Activated naive CD8-positive, alpha-beta T cell treated with anti-CD3 and anti-CD28 coated beads, Interleukin-2, amount 10 ng/mL, durations not matched to agents 7 days and 5 days (primary cell): ENCODE measurements at regions not wholly inside any gene's neighbourhood (a gene's known extent, or its start where the extent isn't known, plus 50 kb on each side); places are given as distances from the start of the nearest gene placed in this dataset.

Experiments used
- ATAC-seq: fragments of 150-1000 bp; cut with Tn5 transposase; one replicate; pipeline ENCODE4 v1.10.0; 2021; ENCODE audit warnings: low read depth, moderate library complexity
- POLR2A ChIA-PET: fragments of 350-600 bp; sonication (Branson Sonifier 250); formaldehyde crosslinking; loops from one replicate; lab custom pipeline; 2021; ENCODE audit warnings: antibody characterized with exemption; lab: Charles Lee
- DNase-seq: peaks from one replicate; pipeline ENCODE4 v3.0.0; 2021
- H3K27ac Mint-ChIP-seq: one replicate; pipeline ENCODE4 v1.8.0; 2022; ENCODE audit warnings: mild to moderate bottlenecking, mixed read lengths
- H3K27me3 Mint-ChIP-seq: one replicate; pipeline ENCODE4 v1.8.0; 2022; ENCODE audit warnings: mild to moderate bottlenecking, moderate library complexity, mixed read lengths
- H3K36me3 Mint-ChIP-seq: one replicate; pipeline ENCODE4 v1.8.0; 2021; ENCODE audit warnings: mild to moderate bottlenecking, mixed read lengths
- H3K4me1 Mint-ChIP-seq: one replicate; pipeline ENCODE4 v1.8.0; 2021; ENCODE audit warnings: mixed read lengths
- H3K4me3 Mint-ChIP-seq: one replicate; pipeline ENCODE4 v1.8.0; 2022; ENCODE audit warnings: mild to moderate bottlenecking, moderate library complexity, mixed read lengths
- H3K9me3 Mint-ChIP-seq: one replicate; pipeline ENCODE4 v1.8.0; 2021; ENCODE audit warnings: mixed read lengths

DNA sequence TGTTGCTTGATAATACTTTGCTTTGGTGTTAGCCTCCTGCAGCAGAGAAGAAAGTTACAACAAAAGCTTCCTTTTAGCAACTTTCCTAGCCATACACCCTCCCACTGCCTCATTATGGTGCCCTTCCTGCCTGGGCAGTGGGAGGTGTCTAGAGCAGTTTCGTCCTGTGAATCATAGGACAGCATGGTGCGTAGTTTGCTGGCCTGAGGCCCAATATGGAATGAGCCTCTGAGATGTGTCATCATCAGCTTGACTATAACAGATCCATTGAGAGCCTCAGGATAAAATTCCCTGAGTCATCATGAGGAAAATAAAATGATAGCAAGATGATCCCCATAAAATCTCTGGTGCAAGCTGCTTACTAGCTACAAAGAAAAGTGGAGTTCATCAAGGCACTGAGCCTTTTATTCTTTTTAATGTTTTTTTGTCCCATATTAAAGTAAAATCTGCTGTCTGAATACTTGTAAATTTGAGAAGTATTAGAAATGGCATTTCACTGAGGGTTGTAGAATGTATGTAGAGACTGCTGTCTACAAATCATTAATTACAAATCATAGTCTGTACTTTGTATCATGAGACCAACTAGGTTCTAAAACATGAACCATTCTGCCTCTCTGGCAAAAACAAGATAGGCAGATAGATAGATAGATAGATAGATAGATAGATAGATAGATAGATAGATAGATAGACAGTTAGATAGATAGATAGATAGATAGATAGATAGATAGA is 303.0 kb upstream of the PDE4D start:
- POLR2A ChIA-PET: no interaction called here
- Mint-ChIP-seq H3K27me3 (no peaks in the 10 kb centered on the region), H3K4me1 (no peaks in the 10 kb centered on the region), H3K9me3 (peaks cover 2% of the 10 kb centered on the region), H3K4me3 (no peak overlapping the region), H3K36me3 (no peaks in the 10 kb centered on the region), H3K27ac (no peak overlapping the region)
- ATAC-seq: no peak
- DNase-seq: no peak

GRCh38 chr5:60195551-60195950 is 302.0 kb upstream of the PDE4D start:
- H3K27me3 Mint-ChIP-seq: no peaks in the 10 kb centered on the region
- no peak overlapping the region for H3K4me3 Mint-ChIP-seq
- H3K36me3 Mint-ChIP-seq: no peaks in the 10 kb centered on the region
- no peak for ATAC-seq
- no peaks in the 10 kb centered on the region for H3K4me1 Mint-ChIP-seq
- H3K9me3 Mint-ChIP-seq: peaks cover 2% of the 10 kb centered on the region
- DNase-seq: no peak
- POLR2A ChIA-PET: no interaction called here
- H3K27ac Mint-ChIP-seq: no peak overlapping the region

DNA sequence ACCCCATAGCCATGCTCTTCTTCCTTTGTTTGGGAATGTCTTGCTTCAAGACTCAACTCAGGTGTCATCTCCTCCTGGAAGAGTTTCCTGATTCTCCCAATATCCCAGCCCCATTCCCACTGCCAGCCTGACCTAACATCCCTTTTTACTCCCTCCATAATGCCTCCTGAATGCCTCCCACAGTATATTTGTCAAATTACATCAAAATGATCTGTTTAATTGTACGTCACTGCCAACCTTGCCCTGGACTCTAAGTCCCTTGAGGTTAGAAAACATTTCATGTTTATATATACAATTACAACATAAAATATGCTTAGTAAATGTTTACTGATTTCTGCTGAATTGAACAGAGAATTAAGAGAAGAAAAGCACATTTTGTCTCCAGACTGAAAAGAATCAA is 301.6 kb upstream of the PDE4D start:
- Mint-ChIP-seq H3K27me3 (no peaks in the 10 kb centered on the region), H3K9me3 (peaks cover 2% of the 10 kb centered on the region), H3K4me3 (no peak overlapping the region), H3K36me3 (no peaks in the 10 kb centered on the region), H3K4me1 (no peaks in the 10 kb centered on the region), H3K27ac (no peak overlapping the region)
- ATAC-seq: no peak
- DNase-seq: no peak
- POLR2A ChIA-PET: no interaction called here

DNA sequence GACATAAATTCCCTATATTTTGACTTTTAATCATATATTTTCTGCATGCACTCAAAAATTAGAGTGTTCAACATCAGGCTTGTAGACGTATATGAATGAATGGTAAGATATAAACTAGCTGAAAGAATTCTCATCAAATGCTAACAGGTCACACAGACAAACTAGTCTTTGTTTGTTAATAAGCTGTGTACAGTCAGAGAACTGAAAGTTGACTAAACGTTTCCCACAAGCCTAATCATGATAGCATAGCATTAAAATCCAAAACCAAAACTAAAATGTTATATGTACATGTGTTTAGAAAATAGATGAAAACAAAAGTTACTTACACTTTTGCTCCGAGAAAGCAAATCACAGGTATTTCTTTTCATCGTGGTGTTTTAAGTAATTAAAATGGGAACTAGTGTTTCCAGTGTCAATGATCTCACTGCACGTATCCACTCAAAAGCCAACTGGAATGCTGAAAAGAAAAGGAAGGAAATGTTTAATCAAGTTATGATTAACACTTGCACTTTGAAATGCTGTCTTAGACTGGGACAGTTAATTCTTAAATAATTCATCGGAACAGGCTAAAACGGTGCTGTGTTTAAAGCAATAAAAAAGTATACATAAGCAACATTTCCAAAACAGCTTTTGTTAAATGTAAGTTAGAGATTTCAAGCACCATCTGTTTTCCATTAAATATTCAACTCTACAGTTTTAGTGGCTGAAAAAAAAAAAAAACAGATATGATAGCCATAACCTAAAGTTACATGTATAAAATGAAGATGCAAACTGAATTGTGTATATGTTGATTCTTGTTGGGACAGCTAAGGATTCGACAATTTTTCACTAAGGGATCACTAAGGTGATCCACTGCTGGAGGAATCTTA is 291.9 kb upstream of the PDE4D start:
- no peaks in the 10 kb centered on the region for H3K4me1 Mint-ChIP-seq
- ATAC-seq (no peak), DNase-seq (no peak)
- H3K9me3 Mint-ChIP-seq: peaks cover 2% of the 10 kb centered on the region
- no peak overlapping the region for H3K4me3 Mint-ChIP-seq
- H3K27ac Mint-ChIP-seq: no peak overlapping the region
- H3K27me3 Mint-ChIP-seq: no peaks in the 10 kb centered on the region
- no peaks in the 10 kb centered on the region for H3K36me3 Mint-ChIP-seq
- POLR2A ChIA-PET: no interaction called here

- Mint-ChIP-seq H3K27ac (no peak overlapping the region), H3K4me1 (no peaks in the 10 kb centered on the region), H3K36me3 (no peaks in the 10 kb centered on the region), H3K9me3 (peaks cover 2% of the 10 kb centered on the region), H3K27me3 (no peaks in the 10 kb centered on the region), H3K4me3 (no peak overlapping the region)
- DNase-seq (no peak), ATAC-seq (no peak)
- POLR2A ChIA-PET: no interaction called here
Observed at GRCh38 chr5:60184606-60185005, 291.1 kb upstream of the PDE4D start.

GRCh38 chr5:60183881-60184280 is 290.4 kb upstream of the PDE4D start:
- no peak overlapping the region for H3K4me3 Mint-ChIP-seq
- no peaks in the 10 kb centered on the region for H3K4me1 Mint-ChIP-seq
- ATAC-seq: no peak
- H3K36me3 Mint-ChIP-seq: no peaks in the 10 kb centered on the region
- H3K27me3 Mint-ChIP-seq: no peaks in the 10 kb centered on the region
- POLR2A ChIA-PET: no interaction called here
- H3K27ac Mint-ChIP-seq: no peak overlapping the region
- DNase-seq: no peak
- peaks cover 2% of the 10 kb centered on the region for H3K9me3 Mint-ChIP-seq

- Mint-ChIP-seq H3K9me3 (peaks cover 4% of the 10 kb centered on the region), H3K4me3 (no peak overlapping the region), H3K27ac (no peak overlapping the region), H3K27me3 (no peaks in the 10 kb centered on the region), H3K36me3 (no peaks in the 10 kb centered on the region), H3K4me1 (no peaks in the 10 kb centered on the region)
- POLR2A ChIA-PET: no interaction called here
- ATAC-seq (no peak), DNase-seq (no peak)
Observed at GRCh38 chr5:60178101-60178500, 284.6 kb upstream of the PDE4D start.

GRCh38 chr5:60177596-60177995 is 284.1 kb upstream of the PDE4D start:
- Mint-ChIP-seq H3K9me3 (peaks cover 4% of the 10 kb centered on the region), H3K27ac (no peak overlapping the region), H3K4me1 (no peaks in the 10 kb centered on the region), H3K36me3 (no peaks in the 10 kb centered on the region), H3K27me3 (no peaks in the 10 kb centered on the region), H3K4me3 (no peak overlapping the region)
- POLR2A ChIA-PET: no interaction called here
- DNase-seq (no peak), ATAC-seq (no peak)

DNA sequence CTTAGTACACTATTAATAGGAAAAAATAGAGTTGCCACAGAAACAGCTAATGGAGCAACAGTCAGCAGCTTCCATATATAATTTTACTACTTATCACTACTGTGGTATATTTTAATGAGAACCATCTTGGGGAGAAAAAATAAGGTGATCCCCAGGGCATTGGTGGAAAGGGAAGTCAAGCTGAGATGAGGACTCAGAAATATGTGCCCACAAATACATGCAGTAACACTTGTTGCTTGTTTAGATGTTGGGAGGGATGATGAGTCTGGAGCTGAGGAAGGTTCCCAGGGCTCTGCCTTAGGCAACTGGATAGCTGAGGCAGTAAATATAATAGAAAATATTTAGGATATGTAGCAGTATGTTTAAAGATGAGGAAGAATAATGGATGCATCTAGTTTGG is 280.1 kb upstream of the PDE4D start:
- POLR2A ChIA-PET: no interaction called here
- no peak for DNase-seq
- Mint-ChIP-seq H3K27me3 (no peaks in the 10 kb centered on the region), H3K27ac (no peak overlapping the region), H3K4me1 (no peaks in the 10 kb centered on the region), H3K4me3 (no peak overlapping the region), H3K36me3 (no peaks in the 10 kb centered on the region), H3K9me3 (peaks cover 2% of the 10 kb centered on the region)
- no peak for ATAC-seq

DNA sequence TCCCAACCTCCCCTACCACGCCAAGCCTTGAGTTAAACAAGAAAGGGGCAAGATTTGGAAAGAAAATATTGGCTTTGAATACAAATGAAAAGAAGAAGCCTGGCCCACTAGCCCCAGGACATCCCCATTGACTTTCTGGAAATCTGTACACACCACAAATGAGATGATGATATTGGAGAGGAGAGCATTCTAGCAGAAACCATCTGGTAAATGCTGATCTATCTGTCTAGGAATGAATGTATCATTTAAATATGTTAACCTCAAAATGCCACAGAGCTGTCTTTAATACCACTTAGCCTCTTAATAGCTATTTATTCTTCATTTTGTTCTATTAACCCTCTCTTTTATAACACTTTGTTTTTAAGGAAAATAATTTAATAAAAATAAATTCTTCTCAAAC is 270.2 kb upstream of the PDE4D start:
- H3K27me3 Mint-ChIP-seq: no peaks in the 10 kb centered on the region
- H3K27ac Mint-ChIP-seq: no peak overlapping the region
- ATAC-seq (no peak), DNase-seq (no peak)
- POLR2A ChIA-PET: no interaction called here
- no peaks in the 10 kb centered on the region for H3K9me3 Mint-ChIP-seq
- H3K4me1 Mint-ChIP-seq: no peaks in the 10 kb centered on the region
- no peaks in the 10 kb centered on the region for H3K36me3 Mint-ChIP-seq
- no peak overlapping the region for H3K4me3 Mint-ChIP-seq

- no peaks in the 10 kb centered on the region for H3K4me1 Mint-ChIP-seq
- POLR2A ChIA-PET: no interaction called here
- H3K27ac Mint-ChIP-seq: no peak overlapping the region
- H3K9me3 Mint-ChIP-seq: no peaks in the 10 kb centered on the region
- ATAC-seq: no peak
- H3K4me3 Mint-ChIP-seq: no peak overlapping the region
- no peak for DNase-seq
- H3K36me3 Mint-ChIP-seq: no peaks in the 10 kb centered on the region
- H3K27me3 Mint-ChIP-seq: no peaks in the 10 kb centered on the region
Observed at GRCh38 chr5:60162441-60162840, 268.9 kb upstream of the PDE4D start.

DNA sequence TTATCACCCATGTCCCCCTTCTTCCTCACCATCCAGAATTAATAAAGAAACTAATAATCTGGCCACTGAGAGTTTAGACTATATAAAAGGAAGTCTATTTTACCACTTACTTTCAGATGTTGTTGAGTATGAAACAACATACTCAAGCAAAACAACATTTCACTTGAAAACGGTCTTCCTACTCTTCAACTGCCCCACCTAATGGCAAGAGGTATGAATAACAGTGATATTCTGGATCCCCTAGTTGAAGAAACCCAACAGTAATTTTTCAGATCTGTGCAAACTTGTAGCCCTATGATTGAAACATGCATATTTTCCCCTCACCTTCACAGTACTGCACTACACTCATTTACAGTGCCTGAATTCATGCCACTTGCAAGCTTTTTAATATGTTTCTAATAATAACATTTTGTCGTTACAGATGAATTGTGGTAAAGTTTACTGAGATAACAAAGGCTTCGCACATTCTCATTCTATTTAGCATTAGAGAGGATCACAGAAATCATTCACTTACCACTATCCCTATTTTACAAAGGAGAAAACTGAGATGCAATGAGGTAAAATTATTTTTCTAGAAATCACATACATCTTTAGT is 267.9 kb upstream of the PDE4D start:
- Mint-ChIP-seq H3K9me3 (no peaks in the 10 kb centered on the region), H3K4me3 (no peak overlapping the region), H3K27ac (no peak overlapping the region), H3K4me1 (no peaks in the 10 kb centered on the region), H3K36me3 (no peaks in the 10 kb centered on the region), H3K27me3 (no peaks in the 10 kb centered on the region)
- POLR2A ChIA-PET: no interaction called here
- ATAC-seq: no peak
- no peak for DNase-seq

DNA sequence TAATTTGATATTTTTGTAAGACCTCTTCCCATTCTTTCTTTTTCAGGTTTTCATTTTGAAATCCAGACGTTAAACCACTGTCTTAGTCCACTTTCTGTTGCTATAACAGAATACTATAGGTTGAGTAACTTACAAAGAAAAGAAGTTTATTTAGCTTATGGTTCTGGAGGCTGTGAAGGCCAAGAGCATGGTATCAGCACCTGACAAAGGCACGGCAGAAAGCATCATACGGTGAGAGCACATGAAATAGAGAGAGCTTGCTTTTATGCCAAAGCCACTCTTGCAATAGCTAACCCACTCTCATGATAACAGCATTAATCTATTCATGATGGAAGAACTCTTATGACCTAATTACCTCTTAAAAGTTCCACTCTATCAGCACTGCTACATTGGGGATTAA is 255.6 kb upstream of the PDE4D start:
- no peaks in the 10 kb centered on the region for H3K4me1 Mint-ChIP-seq
- DNase-seq: no peak
- no peak overlapping the region for H3K27ac Mint-ChIP-seq
- no peak for ATAC-seq
- no peak overlapping the region for H3K4me3 Mint-ChIP-seq
- H3K27me3 Mint-ChIP-seq: no peaks in the 10 kb centered on the region
- POLR2A ChIA-PET: no interaction called here
- peaks cover 3% of the 10 kb centered on the region for H3K9me3 Mint-ChIP-seq
- no peaks in the 10 kb centered on the region for H3K36me3 Mint-ChIP-seq

DNA sequence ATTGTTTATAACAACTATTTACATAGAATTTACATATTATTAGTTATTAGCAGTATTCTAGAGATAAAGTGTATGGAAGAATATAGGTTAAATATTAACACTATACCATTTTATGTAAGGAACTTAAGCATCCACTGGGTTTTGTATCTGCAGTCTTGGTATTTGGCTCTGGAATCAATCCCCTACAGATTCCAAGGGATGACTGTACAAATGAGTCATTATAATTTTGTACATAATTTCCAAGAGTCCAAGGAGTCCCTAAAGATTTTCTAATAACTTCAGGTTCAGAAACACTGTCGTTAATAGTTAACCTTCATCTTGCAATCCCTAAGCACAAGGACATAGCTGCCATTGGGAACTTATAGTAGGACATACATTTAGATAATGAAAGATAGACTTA is 254.8 kb upstream of the PDE4D start:
- Mint-ChIP-seq H3K4me3 (no peak overlapping the region), H3K4me1 (no peaks in the 10 kb centered on the region), H3K36me3 (no peaks in the 10 kb centered on the region), H3K9me3 (peaks cover 3% of the 10 kb centered on the region), H3K27ac (no peak overlapping the region), H3K27me3 (no peaks in the 10 kb centered on the region)
- DNase-seq (no peak), ATAC-seq (no peak)
- POLR2A ChIA-PET: no interaction called here
